ENCODE measurements at regions not wholly inside any gene's neighbourhood (a gene's known extent, or its start where the extent isn't known, plus 50 kb on each side); places are given as distances from the start of the nearest gene placed in this dataset.
"Not testable (repeated sequence)": the region's sequence is repeated elsewhere in the genome, so short reads cannot be mapped to it uniquely, and the experiment has no call there.

GRCh38 chr3:153762411-153763235 is 358.6 kb upstream of the ARHGEF26 start:
- no peak for FAIRE-seq

- no peak for FAIRE-seq
These were observed 353.3 kb upstream of the ARHGEF26 start for GRCh38 chr3:153767601-153768560.

- peak; percentile 18 for FAIRE-seq
These were observed 352.4 kb upstream of the ARHGEF26 start for GRCh38 chr3:153768561-153769469.

DNA sequence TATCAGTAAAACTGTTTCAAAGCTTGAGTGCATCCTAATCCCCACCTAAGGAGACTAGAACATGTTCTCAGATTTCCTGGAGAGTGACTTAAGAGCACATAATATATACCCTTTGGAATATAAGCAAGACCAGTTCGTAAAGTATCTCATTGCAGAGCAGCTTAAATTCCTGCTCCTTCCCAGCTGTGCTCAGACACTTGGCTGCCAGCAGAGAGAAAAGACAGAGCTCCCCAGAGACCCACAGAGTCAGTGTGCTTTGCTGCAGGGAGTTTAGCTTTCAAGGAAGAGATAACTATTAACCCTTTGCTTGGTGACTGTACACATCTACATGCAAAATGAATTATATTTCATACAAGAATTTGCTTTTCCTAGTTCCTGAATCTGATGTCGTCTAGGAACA is 338.1 kb upstream of the ARHGEF26 start:
- FAIRE-seq = peak; percentile 77

DNA sequence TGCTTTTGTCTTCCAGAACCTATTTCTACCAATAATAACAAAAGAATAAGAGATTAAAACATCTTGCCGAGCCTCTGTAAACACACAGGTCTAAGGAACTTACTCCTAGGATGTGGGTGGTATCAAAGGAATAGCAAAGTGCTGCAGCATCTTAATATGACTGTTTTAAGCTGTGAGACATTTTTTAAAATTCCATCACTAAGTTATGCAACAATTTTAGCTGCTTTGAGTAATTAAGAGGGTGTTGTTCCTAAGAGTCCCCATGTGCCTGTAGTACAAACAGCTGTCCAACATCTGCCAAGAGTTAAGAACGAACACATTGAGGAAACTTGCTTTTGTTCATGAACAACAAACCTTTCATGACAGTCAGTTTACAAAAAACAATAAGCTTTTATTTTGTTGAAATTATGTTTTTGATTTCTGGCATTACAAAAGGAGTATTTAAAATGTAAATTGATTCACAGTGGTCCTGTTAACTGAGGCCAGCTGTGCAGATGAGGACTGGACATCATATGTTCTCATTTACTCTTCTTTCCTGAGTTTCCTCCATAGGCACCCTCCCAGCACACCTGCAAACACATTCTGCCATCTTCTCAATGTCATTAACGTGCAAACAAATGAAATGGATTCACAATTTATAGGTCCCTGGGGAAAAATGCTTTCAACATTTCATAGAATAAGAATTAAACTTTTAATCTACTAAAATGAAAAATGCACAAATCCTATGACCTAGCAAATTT is 337.3 kb upstream of the ARHGEF26 start:
- peak; percentile 95 for FAIRE-seq

GRCh38 chr3:153785901-153786300 is 335.3 kb upstream of the ARHGEF26 start:
- no peak for FAIRE-seq

DNA sequence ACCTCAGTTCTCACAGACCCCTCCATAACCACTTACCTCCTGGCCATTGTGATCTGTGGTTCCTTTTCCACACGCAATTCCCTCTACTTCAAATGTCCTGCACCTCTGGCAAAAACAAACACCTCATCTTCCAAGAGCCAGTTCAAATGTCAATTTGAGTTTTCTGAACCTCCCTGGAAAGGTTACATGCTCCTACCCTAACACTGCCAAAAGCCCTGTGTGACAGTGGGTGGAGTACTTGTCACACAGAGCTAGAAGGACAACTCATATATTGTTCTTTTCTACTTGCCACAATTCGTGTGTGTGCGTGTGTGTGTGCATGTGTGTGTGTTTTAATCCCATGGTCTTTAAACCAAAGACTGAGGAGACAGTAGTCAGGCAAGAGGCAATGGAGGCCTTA is 331.8 kb upstream of the ARHGEF26 start:
- no peak for FAIRE-seq

GRCh38 chr3:153797056-153797455 is 324.1 kb upstream of the ARHGEF26 start:
- not testable (repeated sequence) for FAIRE-seq

GRCh38 chr3:153809097-153809496 is 312.1 kb upstream of the ARHGEF26 start:
- no peak for FAIRE-seq

GRCh38 chr3:153818338-153818737 is 302.9 kb upstream of the ARHGEF26 start:
- FAIRE-seq = no peak

DNA sequence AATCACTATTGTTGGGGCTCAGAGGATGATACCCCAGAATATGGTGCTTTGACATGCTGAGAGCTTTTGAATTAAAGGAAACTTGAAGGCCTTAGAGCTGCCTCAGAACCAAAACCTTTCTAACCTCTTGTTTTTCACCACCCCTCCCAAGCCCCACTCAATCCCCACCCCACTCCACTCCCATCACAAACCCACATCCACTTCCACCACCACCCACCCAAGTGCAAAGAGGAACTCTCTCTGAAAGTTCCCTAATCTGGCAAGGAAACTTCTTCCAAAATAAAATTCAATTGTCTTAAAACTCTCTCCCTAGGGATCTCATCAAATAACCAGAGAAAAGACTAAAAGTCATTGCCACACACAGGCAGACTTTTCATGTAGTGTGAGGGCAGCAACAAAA is 301.2 kb upstream of the ARHGEF26 start:
- no peak for FAIRE-seq

- not testable (repeated sequence) for FAIRE-seq
These were observed 292.8 kb upstream of the ARHGEF26 start for GRCh38 chr3:153828346-153828745.

- no peak for FAIRE-seq
These were observed 291.5 kb upstream of the ARHGEF26 start for GRCh38 chr3:153829606-153830170.

DNA sequence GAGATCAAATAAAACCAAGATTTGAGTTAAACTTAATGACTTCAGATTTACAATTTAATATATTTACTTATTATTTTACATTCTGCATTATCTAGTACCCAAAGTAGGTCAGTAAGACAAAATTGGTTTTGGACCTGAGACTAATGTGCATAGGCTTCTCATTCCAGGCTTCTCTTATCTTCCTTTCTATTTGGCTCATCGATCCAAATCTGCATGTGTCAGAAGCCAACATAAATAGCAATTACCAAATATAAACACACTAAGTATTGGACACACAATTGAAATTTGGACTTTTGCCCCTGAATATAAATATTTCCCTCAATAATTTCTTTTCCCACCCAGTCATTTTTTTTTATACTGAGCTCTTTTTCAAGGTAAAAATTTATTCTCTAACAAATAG is 290.6 kb upstream of the ARHGEF26 start:
- FAIRE-seq = no peak

GRCh38 chr3:153835540-153835939 is 285.6 kb upstream of the ARHGEF26 start:
- no peak for FAIRE-seq

GRCh38 chr3:153840487-153840886 is 280.7 kb upstream of the ARHGEF26 start:
- FAIRE-seq = no peak

GRCh38 chr3:153843994-153844393 is 277.2 kb upstream of the ARHGEF26 start:
- no peak for FAIRE-seq

GRCh38 chr3:153845311-153845710 is 275.9 kb upstream of the ARHGEF26 start:
- FAIRE-seq = no peak

DNA sequence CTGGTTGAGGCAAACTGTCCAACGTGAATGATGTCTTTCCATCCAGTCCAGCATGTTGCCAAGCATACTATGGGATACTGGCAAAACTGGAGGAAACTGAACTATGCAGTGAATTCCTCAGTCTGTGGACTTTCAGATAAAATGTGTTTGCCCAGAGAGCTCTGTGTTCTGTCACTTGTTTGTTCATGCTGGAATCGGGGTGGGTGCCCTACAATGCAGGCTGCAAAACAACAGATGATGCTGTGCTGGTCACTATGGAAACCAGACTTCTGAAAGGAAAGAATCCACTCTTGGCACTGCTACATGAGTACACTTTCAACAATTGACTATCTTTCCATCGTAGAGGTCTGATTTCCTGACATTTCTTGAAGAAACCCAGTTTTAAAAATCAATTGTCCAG is 272.5 kb upstream of the ARHGEF26 start:
- FAIRE-seq = no peak

- FAIRE-seq = no peak
These were observed 268.8 kb upstream of the ARHGEF26 start for GRCh38 chr3:153852355-153852754.

DNA sequence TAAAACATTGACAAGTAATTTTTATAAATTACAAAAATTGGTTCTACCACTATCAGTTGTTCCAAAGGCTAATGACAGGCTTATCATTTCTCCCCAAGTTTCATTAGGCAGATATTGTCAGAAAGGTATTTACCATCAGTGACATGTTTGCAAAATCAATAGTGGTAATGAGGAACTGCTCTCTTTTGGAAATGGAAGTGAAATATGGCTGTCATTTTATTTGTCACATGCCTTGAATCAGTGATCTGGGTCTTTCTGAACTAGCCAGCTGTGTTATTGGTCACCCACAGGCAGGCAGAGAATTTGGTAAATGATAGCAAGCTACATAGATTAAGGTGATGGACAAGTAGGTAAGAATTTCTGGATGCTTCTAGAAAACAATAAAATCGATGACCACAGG is 268.0 kb upstream of the ARHGEF26 start:
- no peak for FAIRE-seq

Measured in endometrium (tissue), 2 donors.